ENCODE measurements at regions not wholly inside any gene's neighbourhood (a gene's known extent, or its start where the extent isn't known, plus 50 kb on each side); places are given as distances from the start of the nearest gene placed in this dataset.

DNA sequence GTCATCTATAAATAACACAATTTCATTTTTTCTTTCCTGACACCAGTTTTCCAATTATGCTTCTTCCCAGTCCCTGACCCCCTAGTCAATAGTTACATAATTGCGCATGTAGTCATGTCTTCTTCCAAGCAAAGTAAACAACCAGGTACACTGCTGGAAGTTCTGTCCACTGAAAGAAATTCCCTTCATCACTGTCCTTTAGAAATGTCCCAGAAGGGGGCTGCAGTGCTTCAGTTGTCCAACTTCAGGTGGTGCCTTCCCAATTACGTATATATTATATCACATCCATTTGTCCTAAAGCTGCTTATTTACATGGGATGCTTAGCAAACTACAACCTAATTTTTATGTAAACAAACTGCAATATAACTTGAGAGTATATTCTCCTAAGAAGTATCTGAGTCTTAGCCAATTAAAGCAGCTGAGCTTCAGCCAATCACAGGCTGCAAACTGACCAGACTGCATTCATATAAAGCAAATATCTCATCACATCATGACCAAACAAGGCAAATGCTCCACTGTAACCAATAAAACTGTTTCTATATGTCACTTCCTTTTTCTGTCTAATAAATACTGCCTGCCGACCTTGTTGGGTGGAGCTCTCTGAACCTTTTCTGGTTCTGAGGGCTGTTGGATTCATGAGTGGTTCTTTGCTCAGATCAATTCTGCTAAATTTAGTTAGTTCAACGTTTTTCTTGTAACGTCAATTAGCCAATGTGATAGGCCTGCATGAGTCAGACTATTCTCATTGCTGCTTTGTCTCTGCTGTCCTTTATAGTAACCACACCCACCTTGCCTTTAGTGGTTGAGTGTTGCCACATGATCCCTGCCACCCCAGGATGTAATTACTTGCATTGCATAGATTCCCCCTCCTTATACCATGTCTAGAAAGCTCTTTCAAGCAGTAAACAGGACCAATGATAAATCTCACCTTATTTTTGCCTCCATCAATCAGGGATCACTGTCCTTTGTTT lies 239.3 kb downstream of the ALG10B start:
- Histone ChIP-seq H3F3A (ENCODE audit: insufficient read depth, low read length, poor library complexity, severe bottlenecking) (no peaks in the 10 kb centered on the region), H3K4me3 (ENCODE audit: low read length) (no peak overlapping the region), H3K9me2 (ENCODE audit: insufficient read depth, low read length) (no peaks in the 10 kb centered on the region), H3K36me3 (ENCODE audit: insufficient read depth, low read length) (no peaks in the 10 kb centered on the region), H3K9me3 (ENCODE audit: low read length) (no peaks in the 10 kb centered on the region), H3K27me3 (ENCODE audit: insufficient read depth, low read depth, low read length) (no peaks in the 10 kb centered on the region), H3K4me2 (ENCODE audit: low read length) (no peak overlapping the region), H4K20me1 (ENCODE audit: insufficient read depth) (no peaks in the 10 kb centered on the region), H3K27ac (ENCODE audit: low read length) (no peak overlapping the region), H3K9ac (ENCODE audit: low read length) (no peak overlapping the region), H3K79me2 (replicated peaks; ENCODE audit: insufficient read depth, low read length) (no peaks in the 10 kb centered on the region), H2AFZ (ENCODE audit: low read depth, low read length) (no peak overlapping the region)
- TF ChIP-seq, protein P1, sequence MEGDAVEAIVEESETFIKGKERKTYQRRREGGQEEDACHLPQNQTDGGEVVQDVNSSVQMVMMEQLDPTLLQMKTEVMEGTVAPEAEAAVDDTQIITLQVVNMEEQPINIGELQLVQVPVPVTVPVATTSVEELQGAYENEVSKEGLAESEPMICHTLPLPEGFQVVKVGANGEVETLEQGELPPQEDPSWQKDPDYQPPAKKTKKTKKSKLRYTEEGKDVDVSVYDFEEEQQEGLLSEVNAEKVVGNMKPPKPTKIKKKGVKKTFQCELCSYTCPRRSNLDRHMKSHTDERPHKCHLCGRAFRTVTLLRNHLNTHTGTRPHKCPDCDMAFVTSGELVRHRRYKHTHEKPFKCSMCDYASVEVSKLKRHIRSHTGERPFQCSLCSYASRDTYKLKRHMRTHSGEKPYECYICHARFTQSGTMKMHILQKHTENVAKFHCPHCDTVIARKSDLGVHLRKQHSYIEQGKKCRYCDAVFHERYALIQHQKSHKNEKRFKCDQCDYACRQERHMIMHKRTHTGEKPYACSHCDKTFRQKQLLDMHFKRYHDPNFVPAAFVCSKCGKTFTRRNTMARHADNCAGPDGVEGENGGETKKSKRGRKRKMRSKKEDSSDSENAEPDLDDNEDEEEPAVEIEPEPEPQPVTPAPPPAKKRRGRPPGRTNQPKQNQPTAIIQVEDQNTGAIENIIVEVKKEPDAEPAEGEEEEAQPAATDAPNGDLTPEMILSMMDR (IDR thresholded peaks at IDR 0.05; ENCODE audit: poor library complexity, severe bottlenecking): no peak
- TF ChIP-seq RAD21 (conservative IDR thresholded peaks at IDR 0.05): no peak
- TF ChIP-seq TAF1 (IDR thresholded peaks at IDR 0.05; ENCODE audit: low read depth): no peak
- no peak for TF ChIP-seq EZH2 (IDR thresholded peaks at IDR 0.05; ENCODE audit: borderline replicate concordance, insufficient read depth, low read length, poor library complexity, severe bottlenecking)
- TF ChIP-seq POLR2AphosphoS5 (IDR thresholded peaks at IDR 0.05): no peak
- no peak for TF ChIP-seq SMC3 (conservative IDR thresholded peaks at IDR 0.05; ENCODE audit: poor library complexity)
- no peak for TF ChIP-seq EP300 (conservative IDR thresholded peaks at IDR 0.05; ENCODE audit: poor library complexity, severe bottlenecking)
- TF ChIP-seq MXI1 (conservative IDR thresholded peaks at IDR 0.05; ENCODE audit: poor library complexity, severe bottlenecking): no peak
- TF ChIP-seq, protein P2, sequence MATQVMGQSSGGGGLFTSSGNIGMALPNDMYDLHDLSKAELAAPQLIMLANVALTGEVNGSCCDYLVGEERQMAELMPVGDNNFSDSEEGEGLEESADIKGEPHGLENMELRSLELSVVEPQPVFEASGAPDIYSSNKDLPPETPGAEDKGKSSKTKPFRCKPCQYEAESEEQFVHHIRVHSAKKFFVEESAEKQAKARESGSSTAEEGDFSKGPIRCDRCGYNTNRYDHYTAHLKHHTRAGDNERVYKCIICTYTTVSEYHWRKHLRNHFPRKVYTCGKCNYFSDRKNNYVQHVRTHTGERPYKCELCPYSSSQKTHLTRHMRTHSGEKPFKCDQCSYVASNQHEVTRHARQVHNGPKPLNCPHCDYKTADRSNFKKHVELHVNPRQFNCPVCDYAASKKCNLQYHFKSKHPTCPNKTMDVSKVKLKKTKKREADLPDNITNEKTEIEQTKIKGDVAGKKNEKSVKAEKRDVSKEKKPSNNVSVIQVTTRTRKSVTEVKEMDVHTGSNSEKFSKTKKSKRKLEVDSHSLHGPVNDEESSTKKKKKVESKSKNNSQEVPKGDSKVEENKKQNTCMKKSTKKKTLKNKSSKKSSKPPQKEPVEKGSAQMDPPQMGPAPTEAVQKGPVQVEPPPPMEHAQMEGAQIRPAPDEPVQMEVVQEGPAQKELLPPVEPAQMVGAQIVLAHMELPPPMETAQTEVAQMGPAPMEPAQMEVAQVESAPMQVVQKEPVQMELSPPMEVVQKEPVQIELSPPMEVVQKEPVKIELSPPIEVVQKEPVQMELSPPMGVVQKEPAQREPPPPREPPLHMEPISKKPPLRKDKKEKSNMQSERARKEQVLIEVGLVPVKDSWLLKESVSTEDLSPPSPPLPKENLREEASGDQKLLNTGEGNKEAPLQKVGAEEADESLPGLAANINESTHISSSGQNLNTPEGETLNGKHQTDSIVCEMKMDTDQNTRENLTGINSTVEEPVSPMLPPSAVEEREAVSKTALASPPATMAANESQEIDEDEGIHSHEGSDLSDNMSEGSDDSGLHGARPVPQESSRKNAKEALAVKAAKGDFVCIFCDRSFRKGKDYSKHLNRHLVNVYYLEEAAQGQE (IDR thresholded peaks at IDR 0.05; ENCODE audit: borderline replicate concordance): no peak

DNA sequence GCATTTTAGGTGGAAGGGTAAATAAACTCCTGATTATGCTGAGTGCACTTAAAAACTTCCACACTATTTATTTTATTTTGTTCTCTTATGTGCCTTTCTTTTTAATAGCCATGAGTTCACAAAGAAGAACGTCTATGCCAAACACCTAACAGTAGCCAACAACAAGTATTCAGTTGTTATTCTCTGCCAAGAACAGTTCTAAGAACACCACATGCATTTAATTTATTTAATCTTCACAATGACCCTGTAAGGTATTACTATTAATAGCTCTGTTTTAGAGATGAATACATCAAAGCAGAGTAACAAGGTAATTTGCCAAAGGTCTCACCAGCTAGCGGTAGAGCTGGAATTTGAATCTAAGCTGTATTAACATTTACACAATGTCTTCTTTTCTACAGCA lies 240.1 kb downstream of the ALG10B start:
- Histone ChIP-seq H3K4me2 (ENCODE audit: low read length) (no peak overlapping the region), H3K27me3 (ENCODE audit: insufficient read depth, low read depth, low read length) (no peaks in the 10 kb centered on the region), H3K4me3 (ENCODE audit: low read length) (no peak overlapping the region), H3K36me3 (ENCODE audit: insufficient read depth, low read length) (no peaks in the 10 kb centered on the region), H2AFZ (ENCODE audit: low read depth, low read length) (no peak overlapping the region), H3K9me3 (ENCODE audit: low read length) (no peaks in the 10 kb centered on the region), H3K27ac (ENCODE audit: low read length) (no peak overlapping the region), H3K9ac (ENCODE audit: low read length) (no peak overlapping the region), H3F3A (ENCODE audit: insufficient read depth, low read length, poor library complexity, severe bottlenecking) (no peaks in the 10 kb centered on the region), H3K79me2 (replicated peaks; ENCODE audit: insufficient read depth, low read length) (no peaks in the 10 kb centered on the region), H4K20me1 (ENCODE audit: insufficient read depth) (no peaks in the 10 kb centered on the region), H3K9me2 (ENCODE audit: insufficient read depth, low read length) (no peaks in the 10 kb centered on the region)
- TF ChIP-seq, protein P2 (IDR thresholded peaks at IDR 0.05; ENCODE audit: borderline replicate concordance): no peak
- TF ChIP-seq RAD21 (conservative IDR thresholded peaks at IDR 0.05) (no peak), EZH2 (IDR thresholded peaks at IDR 0.05; ENCODE audit: borderline replicate concordance, insufficient read depth, low read length, poor library complexity, severe bottlenecking) (no peak), TAF1 (IDR thresholded peaks at IDR 0.05; ENCODE audit: low read depth) (no peak), POLR2AphosphoS5 (IDR thresholded peaks at IDR 0.05) (no peak), MXI1 (conservative IDR thresholded peaks at IDR 0.05; ENCODE audit: poor library complexity, severe bottlenecking) (no peak), SMC3 (conservative IDR thresholded peaks at IDR 0.05; ENCODE audit: poor library complexity) (no peak), EP300 (conservative IDR thresholded peaks at IDR 0.05; ENCODE audit: poor library complexity, severe bottlenecking) (no peak)
- TF ChIP-seq, protein P1 (IDR thresholded peaks at IDR 0.05; ENCODE audit: poor library complexity, severe bottlenecking): no peak

Measured in neural cell (in vitro differentiated cells).